ENCODE measurements at regions not wholly inside any gene's neighbourhood (a gene's known extent, or its start where the extent isn't known, plus 50 kb on each side); places are given as distances from the start of the nearest gene placed in this dataset.

DNA sequence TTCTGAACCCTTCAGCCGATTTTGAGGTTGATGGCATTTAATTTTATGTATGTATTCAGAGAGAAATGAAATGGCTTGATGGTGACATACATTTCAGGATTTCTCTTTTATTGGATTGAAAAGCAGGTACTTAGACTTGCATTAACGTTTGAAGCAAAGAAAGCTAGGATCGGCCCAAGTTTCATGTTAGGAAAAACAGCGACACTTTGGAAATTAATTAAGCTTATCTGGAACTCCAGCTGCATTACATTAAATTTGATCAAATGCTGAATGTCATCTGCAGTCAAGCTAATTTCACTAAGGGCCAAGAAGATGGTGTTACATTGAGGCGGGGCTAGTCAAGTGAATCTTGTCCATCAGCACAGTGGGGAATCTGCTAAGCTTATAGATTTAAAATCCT, 441.8 kb downstream of the IRS1 start:
- Mint-ChIP-seq H3K27me3 (ENCODE audit: unreplicated experiment) (no peaks in the 10 kb centered on the region), H3K27ac (ENCODE audit: unreplicated experiment) (no peak overlapping the region), H3K4me1 (ENCODE audit: low read depth, unreplicated experiment) (peaks cover 7% of the 10 kb centered on the region), H3K4me3 (ENCODE audit: low read depth, unreplicated experiment) (no peak overlapping the region), H3K9me3 (ENCODE audit: low read depth, unreplicated experiment) (no peaks in the 10 kb centered on the region), H3K36me3 (ENCODE audit: insufficient read depth, unreplicated experiment) (no peaks in the 10 kb centered on the region)
- no TSS peak for BruUV-seq (replicated peaks)
- CTCF ChIA-PET: no interaction called here
- no peak for TF ChIP-seq CTCF (IDR thresholded peaks at IDR 0.05; ENCODE audit: unreplicated experiment)
- intact Hi-C loops (cut with micrococcal nuclease; ENCODE audit: unreplicated experiment): no loop called here
- DNase-seq: no peak

DNA sequence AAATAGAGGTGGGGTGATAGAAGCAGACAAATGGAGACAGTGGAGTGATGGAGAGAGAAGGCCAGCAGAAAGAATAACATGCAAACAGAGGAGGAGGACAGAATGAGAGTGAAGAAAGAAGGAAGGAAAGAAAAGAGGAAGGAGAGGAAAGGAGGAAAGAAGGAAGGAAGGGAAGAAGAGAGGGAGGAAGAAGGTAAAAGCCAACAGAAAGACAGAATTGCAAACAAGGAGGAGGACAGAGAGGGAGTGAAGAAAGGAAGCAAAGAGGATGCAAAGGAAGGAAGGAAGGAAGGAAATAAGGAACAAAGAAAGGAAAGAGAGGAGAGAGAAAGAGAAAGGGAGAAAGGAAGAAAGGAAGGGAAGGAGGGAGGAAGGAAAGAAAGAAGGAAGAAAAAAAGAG, 444.0 kb downstream of the IRS1 start:
- H3K27ac Mint-ChIP-seq (ENCODE audit: unreplicated experiment): no peak overlapping the region
- BruUV-seq (replicated peaks): no TSS peak
- intact Hi-C loops (cut with micrococcal nuclease; ENCODE audit: unreplicated experiment): loop anchor here (1.0 kb wide), 1 partner anchor 40 kb away; no protein-coding TSS in a partner anchor

GRCh38 chr2:226354434-226354833, 445.2 kb downstream of the IRS1 start:
- TF ChIP-seq CTCF (IDR thresholded peaks at IDR 0.05; ENCODE audit: unreplicated experiment): no peak
- Mint-ChIP-seq H3K27ac (ENCODE audit: unreplicated experiment) (no peak overlapping the region), H3K4me3 (ENCODE audit: low read depth, unreplicated experiment) (no peak overlapping the region), H3K27me3 (ENCODE audit: unreplicated experiment) (no peaks in the 10 kb centered on the region), H3K9me3 (ENCODE audit: low read depth, unreplicated experiment) (peaks cover 6% of the 10 kb centered on the region), H3K4me1 (ENCODE audit: low read depth, unreplicated experiment) (no peaks in the 10 kb centered on the region), H3K36me3 (ENCODE audit: insufficient read depth, unreplicated experiment) (no peaks in the 10 kb centered on the region)
- CTCF ChIA-PET: no interaction called here
- no peak for DNase-seq
- BruUV-seq (replicated peaks): no TSS peak
- intact Hi-C loops (cut with micrococcal nuclease; ENCODE audit: unreplicated experiment): no loop called here

More for the DNA sequence above, 444.0 kb downstream of the IRS1 start:
- CTCF ChIA-PET: no interaction called here
- no peak for TF ChIP-seq CTCF (IDR thresholded peaks at IDR 0.05; ENCODE audit: unreplicated experiment)
- Mint-ChIP-seq H3K4me1 (ENCODE audit: low read depth, unreplicated experiment) (no peaks in the 10 kb centered on the region), H3K27me3 (ENCODE audit: unreplicated experiment) (no peaks in the 10 kb centered on the region), H3K4me3 (ENCODE audit: low read depth, unreplicated experiment) (no peak overlapping the region), H3K36me3 (ENCODE audit: insufficient read depth, unreplicated experiment) (no peaks in the 10 kb centered on the region), H3K9me3 (ENCODE audit: low read depth, unreplicated experiment) (no peaks in the 10 kb centered on the region)
- no peak for DNase-seq

DNA sequence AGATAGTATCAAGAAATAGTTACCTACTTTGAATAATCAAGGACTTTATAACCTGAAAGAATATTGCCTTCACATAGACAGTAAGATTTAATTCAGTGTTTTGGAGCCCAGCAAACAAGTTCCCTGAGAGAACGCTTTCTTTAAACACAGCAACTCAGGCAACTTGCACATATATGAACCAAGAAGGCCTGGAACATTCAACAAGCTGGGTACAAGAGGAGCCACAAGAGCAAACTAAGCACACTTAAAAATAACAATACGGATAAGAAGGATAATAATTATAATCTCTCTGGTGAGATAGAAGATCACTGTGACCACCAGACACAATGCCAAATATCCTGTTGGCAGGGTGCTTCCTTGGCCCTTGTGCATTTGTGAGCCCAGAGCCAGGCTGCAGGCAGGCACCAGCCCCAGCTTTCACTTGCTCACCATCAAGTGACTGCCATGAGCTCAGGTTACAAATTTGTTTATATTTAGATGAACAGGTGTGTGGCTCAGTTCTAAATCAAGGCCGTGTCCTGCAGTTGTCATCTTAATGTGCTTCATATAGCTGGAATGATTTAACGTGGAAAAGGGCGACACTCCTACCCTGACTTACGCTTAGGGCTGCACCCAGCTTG, 446.6 kb downstream of the IRS1 start:
- no peak for DNase-seq
- intact Hi-C loops (cut with micrococcal nuclease; ENCODE audit: unreplicated experiment): no loop called here
- Mint-ChIP-seq H3K9me3 (ENCODE audit: low read depth, unreplicated experiment) (peaks cover 6% of the 10 kb centered on the region), H3K36me3 (ENCODE audit: insufficient read depth, unreplicated experiment) (no peaks in the 10 kb centered on the region), H3K4me1 (ENCODE audit: low read depth, unreplicated experiment) (no peaks in the 10 kb centered on the region), H3K27me3 (ENCODE audit: unreplicated experiment) (no peaks in the 10 kb centered on the region), H3K4me3 (ENCODE audit: low read depth, unreplicated experiment) (no peak overlapping the region), H3K27ac (ENCODE audit: unreplicated experiment) (no peak overlapping the region)
- BruUV-seq (replicated peaks): no TSS peak
- TF ChIP-seq CTCF (IDR thresholded peaks at IDR 0.05; ENCODE audit: unreplicated experiment): no peak
- CTCF ChIA-PET: no interaction called here

All from Calu3 (cell line).